DND-41 (cell line): ENCODE measurements at regions not wholly inside any gene's neighbourhood (a gene's known extent, or its start where the extent isn't known, plus 50 kb on each side); places are given as distances from the start of the nearest gene placed in this dataset.

ENCODE experiments used
- EZH2 ChIP-seq: IDR thresholded peaks from 3 replicates; pipeline ENCODE4 v1.6.1; 2012; ENCODE audit warnings: borderline replicate concordance, low read depth, mild to moderate bottlenecking, moderate library complexity, low read length, inconsistent platforms; ENCODE audit not compliant: severe bottlenecking
- TF ChIP-seq, protein P1 (sequence below): IDR thresholded peaks from 2 replicates; pipeline ENCODE4 v1.5.1; 2012; ENCODE audit warnings: borderline replicate concordance, low read length, moderate library complexity, mild to moderate bottlenecking; ENCODE audit not compliant: poor library complexity, severe bottlenecking; ENCODE audit errors: extremely low read depth

DNA sequence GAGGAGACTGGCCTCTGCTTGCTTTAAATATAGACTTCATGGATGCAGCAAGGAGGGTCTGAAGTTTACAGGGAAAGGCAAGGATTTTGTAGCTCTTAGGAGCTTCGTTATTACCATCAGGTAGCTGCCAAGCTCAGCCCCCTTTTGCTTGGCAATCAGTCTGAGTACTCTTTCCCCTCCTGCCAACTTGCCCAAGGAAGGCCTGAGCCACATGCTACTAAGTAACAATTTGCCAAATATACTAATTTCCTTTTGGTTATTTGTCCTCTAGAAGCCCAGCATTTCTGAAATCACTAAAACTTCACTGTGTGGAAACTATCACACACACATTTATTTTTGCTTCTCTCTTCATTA is 85.5 kb upstream of the ITPRID2 start:
- TF ChIP-seq, protein P1, sequence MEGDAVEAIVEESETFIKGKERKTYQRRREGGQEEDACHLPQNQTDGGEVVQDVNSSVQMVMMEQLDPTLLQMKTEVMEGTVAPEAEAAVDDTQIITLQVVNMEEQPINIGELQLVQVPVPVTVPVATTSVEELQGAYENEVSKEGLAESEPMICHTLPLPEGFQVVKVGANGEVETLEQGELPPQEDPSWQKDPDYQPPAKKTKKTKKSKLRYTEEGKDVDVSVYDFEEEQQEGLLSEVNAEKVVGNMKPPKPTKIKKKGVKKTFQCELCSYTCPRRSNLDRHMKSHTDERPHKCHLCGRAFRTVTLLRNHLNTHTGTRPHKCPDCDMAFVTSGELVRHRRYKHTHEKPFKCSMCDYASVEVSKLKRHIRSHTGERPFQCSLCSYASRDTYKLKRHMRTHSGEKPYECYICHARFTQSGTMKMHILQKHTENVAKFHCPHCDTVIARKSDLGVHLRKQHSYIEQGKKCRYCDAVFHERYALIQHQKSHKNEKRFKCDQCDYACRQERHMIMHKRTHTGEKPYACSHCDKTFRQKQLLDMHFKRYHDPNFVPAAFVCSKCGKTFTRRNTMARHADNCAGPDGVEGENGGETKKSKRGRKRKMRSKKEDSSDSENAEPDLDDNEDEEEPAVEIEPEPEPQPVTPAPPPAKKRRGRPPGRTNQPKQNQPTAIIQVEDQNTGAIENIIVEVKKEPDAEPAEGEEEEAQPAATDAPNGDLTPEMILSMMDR = no peak
- TF ChIP-seq EZH2 = no peak
